ENCODE measurements at regions not wholly inside any gene's neighbourhood (a gene's known extent, or its start where the extent isn't known, plus 50 kb on each side); places are given as distances from the start of the nearest gene placed in this dataset.
A peak's percentile ranks its signal among the peaks of the same experiment; 100 is the strongest.

GRCh38 chr9:26789959-26790358, 102.6 kb downstream of the CAAP1 start:
- Histone ChIP-seq H3K36me3 (ENCODE audit: insufficient read depth, low read length, poor library complexity, severe bottlenecking) (no peaks in the 10 kb centered on the region), H3K27me3 (replicated peaks; ENCODE audit: insufficient read depth, low read depth, low read length, poor library complexity) (no peaks in the 10 kb centered on the region), H3K9me3 (ENCODE audit: low read depth, low read length, poor library complexity, severe bottlenecking) (no peaks in the 10 kb centered on the region), H3K4me3 (ENCODE audit: low read depth, low read length, poor library complexity, severe bottlenecking) (no peak overlapping the region), H3K4me1 (ENCODE audit: insufficient read depth, low read length, poor library complexity, severe bottlenecking) (no peaks in the 10 kb centered on the region), H3K27ac (ENCODE audit: low read depth, low read length, poor library complexity, severe bottlenecking) (no peak overlapping the region)
- peak; percentile 0 for DNase-seq (ENCODE audit: low spot score)
- CTCF ChIA-PET, result no interaction called here
- intact Hi-C loops (cut with micrococcal nuclease; ENCODE audit: unreplicated experiment), result no loop called here
- POLR2A ChIA-PET (ENCODE audit: low non-redundant PET), result no interaction called here
- TF ChIP-seq EZH2 (IDR thresholded peaks at IDR 0.05; ENCODE audit: borderline replicate concordance, low read depth, low read length, poor library complexity, severe bottlenecking) (no peak), CTCF (conservative IDR thresholded peaks at IDR 0.05; ENCODE audit: low read depth, low read length) (no peak)
- BruUV-seq (replicated peaks), result no TSS peak

DNA sequence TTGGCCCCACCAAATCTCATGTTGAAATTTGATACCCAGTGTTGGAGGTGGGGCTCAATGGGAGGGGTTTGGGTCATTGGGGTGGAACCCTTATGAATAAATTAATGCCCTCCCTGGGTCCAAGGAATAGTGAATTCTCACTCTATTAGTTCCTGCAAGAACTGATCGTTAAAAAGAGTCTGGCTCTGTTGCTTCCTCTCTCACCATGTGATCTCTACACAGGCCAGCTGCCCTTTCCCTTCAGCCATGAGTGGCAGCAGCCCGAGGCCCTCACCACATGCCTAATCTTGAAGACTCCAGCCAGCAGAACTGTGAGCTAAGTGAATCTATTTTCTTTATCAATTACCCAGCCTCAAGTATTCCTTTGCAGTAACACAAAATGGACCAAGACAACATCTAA, 106.0 kb downstream of the CAAP1 start:
- no TSS peak for BruUV-seq (replicated peaks)
- Histone ChIP-seq H3K4me1 (ENCODE audit: insufficient read depth, low read length, poor library complexity, severe bottlenecking) (no peaks in the 10 kb centered on the region), H3K36me3 (ENCODE audit: insufficient read depth, low read length, poor library complexity, severe bottlenecking) (no peaks in the 10 kb centered on the region), H3K9me3 (ENCODE audit: low read depth, low read length, poor library complexity, severe bottlenecking) (no peaks in the 10 kb centered on the region), H3K4me3 (ENCODE audit: low read depth, low read length, poor library complexity, severe bottlenecking) (no peak overlapping the region), H3K27ac (ENCODE audit: low read depth, low read length, poor library complexity, severe bottlenecking) (no peak overlapping the region), H3K27me3 (replicated peaks; ENCODE audit: insufficient read depth, low read depth, low read length, poor library complexity) (no peaks in the 10 kb centered on the region)
- intact Hi-C loops (cut with micrococcal nuclease; ENCODE audit: unreplicated experiment), result no loop called here
- TF ChIP-seq CTCF (conservative IDR thresholded peaks at IDR 0.05; ENCODE audit: low read depth, low read length), result no peak
- TF ChIP-seq EZH2 (IDR thresholded peaks at IDR 0.05; ENCODE audit: borderline replicate concordance, low read depth, low read length, poor library complexity, severe bottlenecking), result no peak
- peak; percentile 4 for DNase-seq (ENCODE audit: low spot score)
- CTCF ChIA-PET, result no interaction called here
- POLR2A ChIA-PET (ENCODE audit: low non-redundant PET), result no interaction called here

GRCh38 chr9:26782899-26783298, 109.7 kb downstream of the CAAP1 start:
- no peak for DNase-seq (ENCODE audit: low spot score)
- Histone ChIP-seq H3K27me3 (replicated peaks; ENCODE audit: insufficient read depth, low read depth, low read length, poor library complexity) (no peaks in the 10 kb centered on the region), H3K4me1 (ENCODE audit: insufficient read depth, low read length, poor library complexity, severe bottlenecking) (no peaks in the 10 kb centered on the region), H3K36me3 (ENCODE audit: insufficient read depth, low read length, poor library complexity, severe bottlenecking) (no peaks in the 10 kb centered on the region), H3K9me3 (ENCODE audit: low read depth, low read length, poor library complexity, severe bottlenecking) (no peaks in the 10 kb centered on the region), H3K4me3 (ENCODE audit: low read depth, low read length, poor library complexity, severe bottlenecking) (no peak overlapping the region), H3K27ac (ENCODE audit: low read depth, low read length, poor library complexity, severe bottlenecking) (no peak overlapping the region)
- BruUV-seq (replicated peaks), result no TSS peak
- TF ChIP-seq EZH2 (IDR thresholded peaks at IDR 0.05; ENCODE audit: borderline replicate concordance, low read depth, low read length, poor library complexity, severe bottlenecking), result no peak
- TF ChIP-seq CTCF (conservative IDR thresholded peaks at IDR 0.05; ENCODE audit: low read depth, low read length), result no peak
- ChIA-PET CTCF (no interaction called here), POLR2A (ENCODE audit: low non-redundant PET) (no interaction called here)
- intact Hi-C loops (cut with micrococcal nuclease; ENCODE audit: unreplicated experiment), result no loop called here

Data from A673 (cell line).